GM19397 (cell line): ENCODE measurements at regions not wholly inside any gene's neighbourhood (a gene's known extent, or its start where the extent isn't known, plus 50 kb on each side); places are given as distances from the start of the nearest gene placed in this dataset.

Experiments
- ATAC-seq: cut with Tn5 transposase; IDR thresholded peaks from one replicate; pipeline ENCODE4 v1.9.1; 2021; ENCODE audit warnings: mild to moderate bottlenecking, moderate library complexity; ENCODE audit not compliant: unreplicated experiment

- ATAC-seq: no peak
These were observed 179.4 kb downstream of the ETS1 start for GRCh38 chr11:128407962-128408361.

- no peak for ATAC-seq
These were observed 181.4 kb downstream of the ETS1 start for GRCh38 chr11:128405714-128406662.

- ATAC-seq: no peak
These were observed 182.2 kb downstream of the ETS1 start for GRCh38 chr11:128405112-128405511.

GRCh38 chr11:128404437-128404836, 182.9 kb downstream of the ETS1 start:
- no peak for ATAC-seq

- ATAC-seq: no peak
These were observed 186.8 kb downstream of the ETS1 start for GRCh38 chr11:128400382-128401203.

DNA sequence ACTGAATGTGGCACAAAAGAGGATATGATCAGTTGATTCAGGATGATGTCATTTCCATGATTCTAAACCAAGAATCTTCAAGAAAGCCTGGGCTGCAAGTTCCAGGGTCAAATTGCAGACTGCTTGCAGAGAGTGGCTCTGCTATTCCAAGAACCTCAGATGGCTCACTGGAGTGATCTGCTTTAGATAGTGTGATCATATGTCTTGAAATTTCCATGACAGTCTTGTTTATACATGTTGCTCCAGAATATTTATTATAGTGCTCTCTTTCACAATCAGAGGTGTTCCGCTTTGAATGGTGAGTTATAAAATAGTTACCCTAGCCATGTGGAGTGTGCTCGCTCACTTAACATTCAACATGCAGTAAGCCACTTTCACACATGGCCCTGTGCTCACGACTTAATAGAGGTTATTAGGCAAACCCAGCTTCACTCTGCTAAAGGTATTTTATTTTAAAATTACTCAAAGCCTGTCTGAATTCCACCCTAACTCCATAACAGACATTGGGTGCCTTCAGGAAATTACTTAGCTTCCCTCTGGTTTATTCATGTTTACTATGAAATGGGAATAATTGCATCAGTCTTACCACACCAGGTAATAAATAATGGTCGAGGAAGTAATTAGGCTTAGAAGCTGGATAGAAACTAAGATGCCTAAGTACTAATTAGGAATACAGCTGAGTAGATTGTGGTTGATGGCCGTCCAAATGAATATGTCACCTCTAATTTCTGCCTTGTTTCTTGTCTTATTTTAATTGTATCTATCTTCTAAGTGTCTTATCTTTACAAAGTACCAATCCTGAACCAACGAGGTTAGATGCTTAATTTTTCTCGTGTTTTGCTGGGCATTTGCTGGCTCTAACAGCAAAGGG, 187.9 kb downstream of the ETS1 start:
- ATAC-seq: no peak

GRCh38 chr11:128398517-128399250, 188.7 kb downstream of the ETS1 start:
- no peak for ATAC-seq

- no peak for ATAC-seq
These were observed 190.0 kb downstream of the ETS1 start for GRCh38 chr11:128397362-128397761.

DNA sequence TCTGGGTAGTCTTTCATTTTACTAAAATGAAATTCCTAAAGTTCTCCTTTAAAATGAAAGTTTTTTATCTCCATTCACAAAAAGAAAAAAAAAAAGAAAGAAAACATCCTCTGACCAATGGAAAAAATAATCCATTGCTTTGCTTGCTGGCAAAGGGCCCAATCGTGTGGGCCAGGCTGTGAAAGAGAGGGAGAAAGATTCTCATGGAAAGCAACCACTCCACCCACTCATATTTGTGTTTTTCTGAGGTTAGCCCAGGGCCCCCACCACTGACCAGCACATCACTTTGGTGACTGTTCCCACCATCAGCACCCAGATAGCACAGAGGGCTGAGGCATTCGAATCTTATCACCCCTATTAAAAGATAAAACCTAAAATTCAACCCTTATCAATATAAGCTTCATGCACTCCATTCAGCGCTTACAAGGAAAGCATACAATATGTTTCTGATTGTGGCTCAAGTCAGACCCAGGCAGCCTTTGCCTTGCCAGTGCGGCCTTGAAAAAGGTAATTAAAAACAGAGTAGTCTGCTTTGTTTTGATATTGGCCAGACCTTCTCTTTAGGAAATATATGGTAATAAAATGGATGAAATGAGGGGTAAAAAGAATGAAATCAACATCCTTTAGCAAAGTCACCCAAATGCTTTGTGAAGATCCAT, 192.8 kb downstream of the ETS1 start:
- no peak for ATAC-seq

DNA sequence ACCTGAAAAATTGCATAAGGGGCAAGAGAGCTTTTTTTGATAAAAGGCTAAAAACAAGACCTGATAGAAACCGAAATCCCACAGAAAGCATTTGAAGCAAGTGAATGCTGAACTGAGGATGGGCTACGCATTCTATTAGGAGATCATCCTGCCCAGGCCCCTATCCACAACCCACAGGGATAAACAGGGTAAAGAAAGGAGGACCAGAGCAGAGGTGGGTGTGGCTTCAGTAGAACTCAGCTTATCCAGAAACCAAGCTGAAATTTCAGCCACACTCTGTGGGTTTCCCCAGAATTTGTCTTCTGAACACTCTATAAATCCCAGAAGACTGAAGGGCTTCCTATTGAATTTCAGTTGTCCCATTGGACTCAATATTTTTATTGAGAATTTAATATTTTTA, 195.1 kb downstream of the ETS1 start:
- no peak for ATAC-seq

DNA sequence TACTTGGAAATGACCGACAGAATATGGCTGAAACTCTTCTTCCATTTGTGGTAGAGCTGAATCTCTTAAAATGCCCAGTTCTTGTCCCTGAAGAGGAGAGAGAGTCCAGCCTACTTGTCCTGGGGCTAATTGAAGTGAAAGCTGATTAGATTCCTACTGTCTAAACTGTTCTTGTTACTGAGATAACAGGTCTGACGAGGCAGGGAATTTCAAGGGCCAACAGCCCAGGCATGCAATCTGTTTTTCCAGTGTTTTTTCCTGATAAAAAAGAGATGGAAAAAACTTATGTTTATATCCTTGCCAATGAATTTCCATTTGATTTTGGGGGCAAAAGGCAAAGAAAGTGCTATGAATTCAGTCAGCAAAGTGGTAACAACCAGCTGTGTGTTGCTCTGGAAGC, 195.5 kb downstream of the ETS1 start:
- no peak for ATAC-seq

DNA sequence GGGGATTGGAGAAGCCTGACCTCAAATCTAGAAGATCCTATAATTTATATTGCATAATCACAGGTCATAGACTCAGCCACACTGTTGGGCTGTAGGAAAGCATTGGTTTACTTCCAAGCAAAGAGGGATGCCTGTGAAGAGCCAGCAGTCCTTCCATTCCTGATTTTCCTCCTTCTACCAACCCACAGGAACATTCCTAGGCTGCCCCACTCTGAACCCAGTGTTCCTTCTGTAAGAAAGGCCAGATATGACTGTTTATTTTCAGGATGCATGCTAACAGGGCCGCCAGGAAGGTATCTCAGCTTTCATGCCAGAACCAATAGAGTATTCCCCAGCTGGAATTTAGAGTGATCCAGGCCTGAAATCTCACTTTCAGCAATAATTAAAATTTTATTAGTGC, 197.1 kb downstream of the ETS1 start:
- no peak for ATAC-seq

DNA sequence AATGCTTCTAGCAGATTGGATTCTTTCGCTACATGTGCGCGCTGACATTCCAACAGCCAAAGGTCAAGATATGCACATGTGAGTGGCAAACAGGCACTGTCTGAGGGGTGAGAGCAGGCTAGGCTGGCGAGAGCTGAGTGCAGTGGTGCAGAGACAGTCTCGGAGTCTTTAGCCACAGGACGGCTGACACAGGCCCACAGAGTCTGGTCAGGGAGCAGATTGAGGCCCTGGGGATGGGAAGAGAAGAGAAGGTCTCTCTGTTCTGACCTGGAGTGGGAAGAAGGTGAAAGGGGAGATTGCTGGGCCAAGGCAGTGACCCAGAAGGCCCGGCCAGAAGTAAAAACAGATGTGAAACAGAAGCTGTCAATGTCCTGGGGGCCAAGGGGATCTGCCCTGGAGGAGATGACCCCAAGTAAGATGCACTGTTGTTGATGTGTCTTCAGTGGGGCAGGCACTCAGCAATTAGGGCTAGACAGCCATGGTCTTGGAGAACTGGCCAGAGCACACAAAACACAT, 197.8 kb downstream of the ETS1 start:
- ATAC-seq: no peak

DNA sequence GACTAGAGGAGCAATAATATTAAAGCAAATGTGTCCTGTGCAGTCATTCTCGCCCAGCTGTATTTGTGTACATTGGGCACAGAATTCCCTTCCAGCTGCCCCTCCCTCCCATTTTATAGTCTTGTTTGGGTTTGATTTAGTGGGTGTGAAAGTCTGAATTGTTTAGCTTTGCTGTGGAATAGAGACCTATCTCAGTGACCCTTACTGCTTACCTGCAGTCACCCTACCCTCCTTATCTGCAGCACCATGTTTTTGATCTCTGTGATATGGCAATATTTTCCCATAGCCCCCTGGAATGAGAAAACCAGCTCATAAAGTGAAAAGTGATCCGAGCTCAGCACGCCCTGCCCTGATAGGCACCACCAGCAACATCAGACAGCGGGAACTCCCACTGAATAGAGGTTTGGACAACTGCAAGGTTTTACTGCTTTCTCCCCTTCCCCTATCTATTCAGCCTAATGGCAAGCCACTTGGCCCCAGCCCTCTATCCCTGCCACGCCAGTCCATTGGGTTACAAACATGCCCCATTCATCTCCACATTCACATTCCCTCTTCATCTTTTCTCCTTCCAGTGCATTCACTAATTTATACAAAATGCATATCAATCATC, 199.0 kb downstream of the ETS1 start:
- ATAC-seq: no peak

GRCh38 chr11:128379587-128380580, 207.5 kb downstream of the ETS1 start:
- ATAC-seq: no peak

DNA sequence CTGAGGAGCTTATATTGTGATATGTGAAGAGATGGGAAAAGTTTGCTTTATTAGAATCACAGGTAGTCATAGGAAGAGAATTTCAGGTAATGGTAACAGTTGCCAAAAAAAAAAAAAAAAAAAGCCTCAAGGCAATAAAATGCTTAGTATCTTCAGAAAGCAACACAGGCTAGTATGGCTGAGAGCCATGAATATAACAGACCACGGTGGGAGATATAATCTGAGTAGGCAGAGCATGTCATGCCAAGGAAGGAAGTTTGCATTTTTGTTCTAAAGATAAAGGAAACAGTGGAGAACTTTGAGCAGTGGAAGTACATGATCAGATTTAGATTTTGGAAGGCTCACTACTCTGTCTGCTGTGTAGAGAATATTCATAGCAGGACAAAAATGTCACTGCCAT, 211.4 kb downstream of the ETS1 start:
- ATAC-seq: no peak

DNA sequence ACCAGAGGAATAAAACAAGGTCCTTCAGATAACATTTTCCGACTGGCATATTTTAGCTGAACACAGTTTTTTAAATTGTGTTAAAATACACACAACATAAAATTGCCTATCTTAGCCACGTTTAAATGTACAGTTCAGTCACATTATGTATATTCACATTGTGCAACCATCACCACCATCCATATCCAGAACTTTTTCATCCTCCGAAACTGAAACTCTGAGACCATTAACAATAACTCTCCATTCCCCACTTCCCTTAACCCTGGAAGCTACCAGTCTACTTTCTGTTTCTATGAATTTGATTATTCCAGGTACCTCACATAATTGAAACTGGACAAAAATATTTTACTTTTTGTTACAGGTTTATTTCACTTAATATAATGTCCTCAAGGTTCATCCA, 213.3 kb downstream of the ETS1 start:
- ATAC-seq: no peak

DNA sequence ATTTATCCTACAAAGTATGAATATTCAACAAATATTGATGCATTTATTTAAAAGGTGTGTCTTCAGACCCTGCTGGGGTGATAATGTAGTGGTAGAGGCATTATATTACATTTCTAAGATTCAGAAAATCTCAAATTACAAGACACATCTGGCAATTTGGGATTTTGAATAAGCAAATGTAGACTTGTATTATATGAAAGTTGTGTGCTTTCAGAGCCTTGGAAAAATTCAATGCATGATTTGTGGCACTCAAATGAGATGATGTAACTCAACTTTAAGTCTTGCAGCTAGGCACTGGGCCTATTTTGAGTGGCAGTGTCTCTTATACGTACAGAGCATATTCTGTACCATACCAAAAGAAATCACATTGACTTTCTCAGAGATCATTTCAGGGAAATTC, 214.4 kb downstream of the ETS1 start:
- ATAC-seq: no peak
